Fibroblast of lung (primary cell): ENCODE measurements at regions not wholly inside any gene's neighbourhood (a gene's known extent, or its start where the extent isn't known, plus 50 kb on each side); places are given as distances from the start of the nearest gene placed in this dataset.

ENCODE experiments used
- DNase-seq, 2 donors: peaks; one replicate each; pipeline versions ENCODE4 v3.0.0 to v3.0.0-alpha.2; 2010; ENCODE audit warnings: low read depth in 2 of 2
- H2AFZ ChIP-seq: 2 replicates; pipeline ENCODE4 v1.5.1; 2012; ENCODE audit warnings: low read length, control low read depth, inconsistent platforms
- H3K27ac ChIP-seq: 2 replicates; pipeline ENCODE4 v1.5.1; 2011; ENCODE audit warnings: low read length, control low read depth; ENCODE audit not compliant: insufficient read depth
- H3K27me3 ChIP-seq: 2 replicates; pipeline ENCODE4 v1.5.1; 2011; ENCODE audit warnings: mild to moderate bottlenecking, low read length; ENCODE audit not compliant: control insufficient read depth, insufficient read depth
- H3K36me3 ChIP-seq: 2 replicates; pipeline ENCODE4 v1.5.1; 2011; ENCODE audit warnings: low read length; ENCODE audit not compliant: control insufficient read depth, insufficient read depth
- H3K4me1 ChIP-seq: 2 replicates; pipeline ENCODE4 v1.5.1; 2011; ENCODE audit warnings: low read length; ENCODE audit not compliant: control insufficient read depth, insufficient read depth; ENCODE audit errors: extremely low read depth
- H3K4me2 ChIP-seq: 2 replicates; pipeline ENCODE4 v1.5.1; 2011; ENCODE audit warnings: low read length, control low read depth; ENCODE audit not compliant: insufficient read depth; ENCODE audit errors: extremely low read depth
- H3K4me3 ChIP-seq, 4 experiments: fragments of 200-600 bp in 1 of 4; sonication (generic) in 1 of 4; replicated peaks in 1 of 4; 2 replicates each; pipeline ENCODE4 v1.5.1; 2011 to 2016; ENCODE audit warnings: low read length in 4 of 4, low read depth in 3 of 4, mild to moderate bottlenecking in 3 of 4, control low read depth in 2 of 4, inconsistent platforms in 1 of 4, mixed read lengths in 1 of 4; ENCODE audit not compliant: insufficient read depth in 1 of 4; ENCODE audit errors: control extremely low read depth in 1 of 4
- H3K79me2 ChIP-seq: 2 replicates; pipeline ENCODE4 v1.5.1; 2012; ENCODE audit warnings: mild to moderate bottlenecking, low read length, inconsistent platforms; ENCODE audit not compliant: control insufficient read depth, insufficient read depth
- H3K9ac ChIP-seq: 2 replicates; pipeline ENCODE4 v1.5.1; 2011; ENCODE audit warnings: mild to moderate bottlenecking, low read length, control low read depth; ENCODE audit not compliant: insufficient read depth
- H3K9me3 ChIP-seq: 2 replicates; pipeline ENCODE4 v1.5.1; 2012; ENCODE audit warnings: low read depth, low read length; ENCODE audit not compliant: control insufficient read depth, insufficient read depth
- H4K20me1 ChIP-seq: 2 replicates; pipeline ENCODE4 v1.5.1; 2011; ENCODE audit warnings: low read length; ENCODE audit not compliant: control insufficient read depth, insufficient read depth; ENCODE audit errors: extremely low read depth
- CTCF ChIP-seq, 2 donors: IDR thresholded peaks in 1 of 2; conservative IDR thresholded peaks in 1 of 2; 1 replicate in 1 of 2; 2 replicates in 1 of 2; pipeline ENCODE4 v1.5.1; 2011 to 2012; ENCODE audit warnings: low read length in 2 of 2, control low read depth in 1 of 2, inconsistent platforms in 1 of 2, low read depth in 1 of 2, mild to moderate bottlenecking in 1 of 2
- EZH2 ChIP-seq: IDR thresholded peaks from 2 replicates; pipeline ENCODE4 v1.5.1; 2012; ENCODE audit warnings: low read length, control low read depth, mild to moderate bottlenecking; ENCODE audit errors: missing control alignments

- Histone ChIP-seq H3K79me2 (no peaks in the 10 kb centered on the region), H4K20me1 (no peaks in the 10 kb centered on the region), H3K9ac (no peak overlapping the region), H3K9me3 (no peaks in the 10 kb centered on the region), H3K4me2 (no peak overlapping the region), H3K27me3 (no peaks in the 10 kb centered on the region), H3K36me3 (no peaks in the 10 kb centered on the region), H3K4me3 (no peak overlapping the region), H3K27ac (no peak overlapping the region), H3K4me1 (no peaks in the 10 kb centered on the region), H2AFZ (no peak overlapping the region)
- TF ChIP-seq CTCF (conservative IDR thresholded peaks at IDR 0.05 in 1 of 2, IDR thresholded peaks at IDR 0.05 in 1 of 2; ENCODE audit: low read depth in 1 of 2, low read length in 2 of 2) = no peak
- no peak for TF ChIP-seq EZH2
- no peak for DNase-seq
Observed at GRCh38 chr6:148074738-148075137, 267.9 kb upstream of the SASH1 start.

GRCh38 chr6:148075352-148075751 is 267.3 kb upstream of the SASH1 start:
- Histone ChIP-seq H3K9me3 (no peaks in the 10 kb centered on the region), H3K27ac (no peak overlapping the region), H3K79me2 (no peaks in the 10 kb centered on the region), H3K4me3 (no peak overlapping the region), H2AFZ (no peak overlapping the region), H4K20me1 (no peaks in the 10 kb centered on the region), H3K4me2 (no peak overlapping the region), H3K4me1 (no peaks in the 10 kb centered on the region), H3K9ac (no peak overlapping the region), H3K27me3 (no peaks in the 10 kb centered on the region), H3K36me3 (no peaks in the 10 kb centered on the region)
- no peak for DNase-seq
- TF ChIP-seq CTCF (conservative IDR thresholded peaks at IDR 0.05 in 1 of 2, IDR thresholded peaks at IDR 0.05 in 1 of 2; ENCODE audit: low read depth in 1 of 2, low read length in 2 of 2) (no peak), EZH2 (no peak)

DNA sequence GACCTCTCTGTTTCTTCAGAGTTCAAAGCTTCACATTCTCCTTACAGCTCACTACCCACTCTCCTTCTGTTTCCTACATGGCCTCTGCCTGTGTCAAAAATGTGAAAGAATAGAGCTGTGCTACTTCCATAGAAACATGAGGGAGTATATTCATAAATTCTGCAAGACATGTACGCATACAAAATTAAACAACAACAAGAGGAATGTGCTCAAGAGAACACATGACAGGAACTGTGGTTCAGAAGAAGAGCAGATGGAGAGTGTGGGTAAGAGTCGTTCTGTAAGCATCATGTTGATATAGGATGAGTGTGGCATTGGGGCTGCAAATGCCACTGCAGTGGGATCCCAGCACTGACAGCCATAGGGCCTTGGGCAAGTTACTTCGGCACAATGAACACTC is 266.6 kb upstream of the SASH1 start:
- no peak overlapping the region for H3K9ac ChIP-seq
- no peaks in the 10 kb centered on the region for H4K20me1 ChIP-seq
- H3K27ac ChIP-seq = no peak overlapping the region
- H3K9me3 ChIP-seq = no peaks in the 10 kb centered on the region
- H3K79me2 ChIP-seq = no peaks in the 10 kb centered on the region
- H3K36me3 ChIP-seq = no peaks in the 10 kb centered on the region
- no peak for DNase-seq
- no peak overlapping the region for H3K4me2 ChIP-seq
- no peaks in the 10 kb centered on the region for H3K27me3 ChIP-seq
- no peak overlapping the region for H2AFZ ChIP-seq
- H3K4me1 ChIP-seq = no peaks in the 10 kb centered on the region
- H3K4me3 ChIP-seq = no peak overlapping the region
- TF ChIP-seq EZH2 (no peak), CTCF (conservative IDR thresholded peaks at IDR 0.05 in 1 of 2, IDR thresholded peaks at IDR 0.05 in 1 of 2; ENCODE audit: low read depth in 1 of 2, low read length in 2 of 2) (no peak)
